ENCODE measurements at regions not wholly inside any gene's neighbourhood (a gene's known extent, or its start where the extent isn't known, plus 50 kb on each side); places are given as distances from the start of the nearest gene placed in this dataset.
"Not testable (repeated sequence)": the region's sequence is repeated elsewhere in the genome, so short reads cannot be mapped to it uniquely, and the experiment has no call there.

DNA sequence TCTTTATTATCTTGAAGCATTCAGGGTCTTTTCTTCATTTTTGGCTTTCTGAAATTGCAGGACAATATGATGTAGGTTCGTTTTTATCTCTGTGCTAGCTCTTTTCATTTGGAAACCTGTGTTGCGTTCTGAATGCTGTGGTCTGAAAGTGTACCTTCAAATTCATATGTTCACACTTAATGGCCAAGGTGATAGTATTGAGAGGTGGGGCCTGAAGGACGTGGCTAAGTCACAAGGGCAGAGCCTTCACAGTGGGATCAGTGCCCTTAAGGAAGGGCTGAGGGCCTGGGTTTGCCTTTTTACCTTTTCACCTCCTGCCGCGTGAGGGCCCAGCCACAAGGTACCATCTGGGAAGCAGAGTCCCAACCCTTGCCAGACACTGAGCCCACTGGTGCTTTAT, 93.8 kb upstream of the SAMD11 start:
- TF ChIP-seq RFX5 (IDR thresholded peaks at IDR 0.05; ENCODE audit: low read length); GABPA (IDR thresholded peaks at IDR 0.05; ENCODE audit: low read depth); POLR2AphosphoS5 (IDR thresholded peaks at IDR 0.05; ENCODE audit: low read depth, low read length); RXRA (IDR thresholded peaks at IDR 0.05; ENCODE audit: borderline replicate concordance, low read depth); MXI1 (IDR thresholded peaks at IDR 0.05; ENCODE audit: low read depth, low read length); NFIC (IDR thresholded peaks at IDR 0.05; ENCODE audit: borderline replicate concordance); YY1 (IDR thresholded peaks at IDR 0.05; ENCODE audit: low read depth); CHD2 (IDR thresholded peaks at IDR 0.05; ENCODE audit: low read length, partially characterized antibody): not testable (repeated sequence)
- TF ChIP-seq, protein P1, sequence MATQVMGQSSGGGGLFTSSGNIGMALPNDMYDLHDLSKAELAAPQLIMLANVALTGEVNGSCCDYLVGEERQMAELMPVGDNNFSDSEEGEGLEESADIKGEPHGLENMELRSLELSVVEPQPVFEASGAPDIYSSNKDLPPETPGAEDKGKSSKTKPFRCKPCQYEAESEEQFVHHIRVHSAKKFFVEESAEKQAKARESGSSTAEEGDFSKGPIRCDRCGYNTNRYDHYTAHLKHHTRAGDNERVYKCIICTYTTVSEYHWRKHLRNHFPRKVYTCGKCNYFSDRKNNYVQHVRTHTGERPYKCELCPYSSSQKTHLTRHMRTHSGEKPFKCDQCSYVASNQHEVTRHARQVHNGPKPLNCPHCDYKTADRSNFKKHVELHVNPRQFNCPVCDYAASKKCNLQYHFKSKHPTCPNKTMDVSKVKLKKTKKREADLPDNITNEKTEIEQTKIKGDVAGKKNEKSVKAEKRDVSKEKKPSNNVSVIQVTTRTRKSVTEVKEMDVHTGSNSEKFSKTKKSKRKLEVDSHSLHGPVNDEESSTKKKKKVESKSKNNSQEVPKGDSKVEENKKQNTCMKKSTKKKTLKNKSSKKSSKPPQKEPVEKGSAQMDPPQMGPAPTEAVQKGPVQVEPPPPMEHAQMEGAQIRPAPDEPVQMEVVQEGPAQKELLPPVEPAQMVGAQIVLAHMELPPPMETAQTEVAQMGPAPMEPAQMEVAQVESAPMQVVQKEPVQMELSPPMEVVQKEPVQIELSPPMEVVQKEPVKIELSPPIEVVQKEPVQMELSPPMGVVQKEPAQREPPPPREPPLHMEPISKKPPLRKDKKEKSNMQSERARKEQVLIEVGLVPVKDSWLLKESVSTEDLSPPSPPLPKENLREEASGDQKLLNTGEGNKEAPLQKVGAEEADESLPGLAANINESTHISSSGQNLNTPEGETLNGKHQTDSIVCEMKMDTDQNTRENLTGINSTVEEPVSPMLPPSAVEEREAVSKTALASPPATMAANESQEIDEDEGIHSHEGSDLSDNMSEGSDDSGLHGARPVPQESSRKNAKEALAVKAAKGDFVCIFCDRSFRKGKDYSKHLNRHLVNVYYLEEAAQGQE (IDR thresholded peaks at IDR 0.05; ENCODE audit: low read depth, low read length), result not testable (repeated sequence)
- TF ChIP-seq, protein P2, sequence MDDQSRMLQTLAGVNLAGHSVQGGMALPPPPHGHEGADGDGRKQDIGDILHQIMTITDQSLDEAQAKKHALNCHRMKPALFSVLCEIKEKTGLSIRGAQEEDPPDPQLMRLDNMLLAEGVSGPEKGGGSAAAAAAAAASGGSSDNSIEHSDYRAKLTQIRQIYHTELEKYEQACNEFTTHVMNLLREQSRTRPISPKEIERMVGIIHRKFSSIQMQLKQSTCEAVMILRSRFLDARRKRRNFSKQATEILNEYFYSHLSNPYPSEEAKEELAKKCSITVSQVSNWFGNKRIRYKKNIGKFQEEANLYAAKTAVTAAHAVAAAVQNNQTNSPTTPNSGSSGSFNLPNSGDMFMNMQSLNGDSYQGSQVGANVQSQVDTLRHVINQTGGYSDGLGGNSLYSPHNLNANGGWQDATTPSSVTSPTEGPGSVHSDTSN (IDR thresholded peaks at IDR 0.05), result not testable (repeated sequence)
- TF ChIP-seq, protein P3, sequence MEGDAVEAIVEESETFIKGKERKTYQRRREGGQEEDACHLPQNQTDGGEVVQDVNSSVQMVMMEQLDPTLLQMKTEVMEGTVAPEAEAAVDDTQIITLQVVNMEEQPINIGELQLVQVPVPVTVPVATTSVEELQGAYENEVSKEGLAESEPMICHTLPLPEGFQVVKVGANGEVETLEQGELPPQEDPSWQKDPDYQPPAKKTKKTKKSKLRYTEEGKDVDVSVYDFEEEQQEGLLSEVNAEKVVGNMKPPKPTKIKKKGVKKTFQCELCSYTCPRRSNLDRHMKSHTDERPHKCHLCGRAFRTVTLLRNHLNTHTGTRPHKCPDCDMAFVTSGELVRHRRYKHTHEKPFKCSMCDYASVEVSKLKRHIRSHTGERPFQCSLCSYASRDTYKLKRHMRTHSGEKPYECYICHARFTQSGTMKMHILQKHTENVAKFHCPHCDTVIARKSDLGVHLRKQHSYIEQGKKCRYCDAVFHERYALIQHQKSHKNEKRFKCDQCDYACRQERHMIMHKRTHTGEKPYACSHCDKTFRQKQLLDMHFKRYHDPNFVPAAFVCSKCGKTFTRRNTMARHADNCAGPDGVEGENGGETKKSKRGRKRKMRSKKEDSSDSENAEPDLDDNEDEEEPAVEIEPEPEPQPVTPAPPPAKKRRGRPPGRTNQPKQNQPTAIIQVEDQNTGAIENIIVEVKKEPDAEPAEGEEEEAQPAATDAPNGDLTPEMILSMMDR (IDR thresholded peaks at IDR 0.05), result not testable (repeated sequence)

Measured in SK-N-SH (cell line).